C4-2B (cell line): ENCODE measurements at regions not wholly inside any gene's neighbourhood (a gene's known extent, or its start where the extent isn't known, plus 50 kb on each side); places are given as distances from the start of the nearest gene placed in this dataset.

ENCODE experiments used
- H3K27ac ChIP-seq: fragments of 450-650 bp; 2 replicates; pipeline ENCODE4 v1.5.1; 2017
- ZFX ChIP-seq: fragments of 450-650 bp; IDR thresholded peaks from 2 replicates; pipeline ENCODE4 v1.6.1; 2017
- TF ChIP-seq, protein P1 (sequence below): fragments of 450-650 bp; conservative IDR thresholded peaks from 2 replicates; pipeline ENCODE4 v1.5.1; 2017; ENCODE audit warnings: mild to moderate bottlenecking

DNA sequence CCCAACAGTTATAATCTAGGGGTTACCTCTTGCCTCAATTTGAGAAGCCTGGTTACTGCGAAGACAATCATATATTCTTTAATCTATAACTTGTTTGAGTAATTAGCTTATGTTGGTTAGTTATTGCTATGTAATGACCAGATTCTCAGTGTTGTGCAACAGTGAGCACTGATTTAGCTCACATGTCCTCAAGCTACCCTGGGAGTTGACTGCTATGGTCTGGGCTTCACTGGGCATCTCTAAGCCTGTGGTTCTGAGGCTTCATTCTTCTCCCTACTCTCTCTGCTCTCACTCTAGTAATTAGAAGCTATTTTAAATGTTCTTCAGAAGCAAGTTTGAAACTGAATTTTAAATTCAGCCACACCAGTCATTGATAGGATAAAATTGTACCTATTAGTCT lies 371.8 kb downstream of the PBX1 start:
- TF ChIP-seq, protein P1, sequence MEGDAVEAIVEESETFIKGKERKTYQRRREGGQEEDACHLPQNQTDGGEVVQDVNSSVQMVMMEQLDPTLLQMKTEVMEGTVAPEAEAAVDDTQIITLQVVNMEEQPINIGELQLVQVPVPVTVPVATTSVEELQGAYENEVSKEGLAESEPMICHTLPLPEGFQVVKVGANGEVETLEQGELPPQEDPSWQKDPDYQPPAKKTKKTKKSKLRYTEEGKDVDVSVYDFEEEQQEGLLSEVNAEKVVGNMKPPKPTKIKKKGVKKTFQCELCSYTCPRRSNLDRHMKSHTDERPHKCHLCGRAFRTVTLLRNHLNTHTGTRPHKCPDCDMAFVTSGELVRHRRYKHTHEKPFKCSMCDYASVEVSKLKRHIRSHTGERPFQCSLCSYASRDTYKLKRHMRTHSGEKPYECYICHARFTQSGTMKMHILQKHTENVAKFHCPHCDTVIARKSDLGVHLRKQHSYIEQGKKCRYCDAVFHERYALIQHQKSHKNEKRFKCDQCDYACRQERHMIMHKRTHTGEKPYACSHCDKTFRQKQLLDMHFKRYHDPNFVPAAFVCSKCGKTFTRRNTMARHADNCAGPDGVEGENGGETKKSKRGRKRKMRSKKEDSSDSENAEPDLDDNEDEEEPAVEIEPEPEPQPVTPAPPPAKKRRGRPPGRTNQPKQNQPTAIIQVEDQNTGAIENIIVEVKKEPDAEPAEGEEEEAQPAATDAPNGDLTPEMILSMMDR: no peak
- TF ChIP-seq ZFX: no peak
- H3K27ac ChIP-seq: no peak overlapping the region

DNA sequence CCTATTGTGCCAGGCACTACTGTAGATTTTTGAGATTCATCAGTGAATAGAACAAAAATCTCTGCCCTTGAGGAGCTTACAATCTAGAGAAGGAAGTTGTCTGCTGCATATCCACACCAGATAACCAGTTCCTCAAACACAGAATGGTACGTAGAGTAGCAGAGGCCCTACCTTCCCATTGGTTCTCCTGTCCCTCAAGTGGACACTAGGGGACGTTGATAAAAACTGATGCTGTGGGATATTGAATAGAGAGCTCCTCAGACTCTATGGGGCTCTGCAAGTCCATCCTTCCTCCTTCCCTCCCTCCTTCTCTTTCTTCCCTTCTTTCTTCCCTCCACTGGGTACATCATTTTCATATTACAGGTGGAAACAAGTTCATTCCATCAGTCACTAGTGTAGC lies 371.3 kb downstream of the PBX1 start:
- no peak overlapping the region for H3K27ac ChIP-seq
- TF ChIP-seq ZFX: no peak
- TF ChIP-seq, protein P1: peak; percentile 17; the same call in 1 of the 2 replicates

DNA sequence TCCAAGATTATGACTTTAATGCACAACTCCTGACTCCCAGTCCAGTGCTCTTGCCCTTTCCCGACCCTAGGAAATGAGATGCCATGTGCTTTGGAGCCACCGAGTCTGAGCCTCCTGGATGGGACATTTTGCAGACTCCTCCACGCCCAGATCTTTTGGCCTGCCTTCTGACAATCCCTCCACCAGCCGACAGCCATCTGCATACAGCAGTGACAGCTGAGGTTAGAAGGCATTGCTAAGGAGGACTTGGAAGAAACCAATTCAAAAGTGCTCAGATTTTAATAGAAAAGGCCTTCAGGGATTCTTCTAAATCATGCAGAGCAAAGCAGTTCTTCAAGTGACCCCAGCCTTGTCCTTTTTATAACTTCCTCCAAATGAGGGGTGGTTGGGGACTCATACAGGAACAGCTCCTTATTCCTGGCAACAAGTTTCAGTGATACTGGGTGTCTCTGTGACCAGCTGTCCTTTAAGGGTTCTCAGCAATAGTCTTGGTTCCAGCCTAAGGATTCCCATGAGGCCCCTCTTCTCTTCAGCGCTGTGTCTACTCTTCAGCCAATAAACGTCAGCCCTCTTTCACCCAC lies 369.3 kb downstream of the PBX1 start:
- TF ChIP-seq, protein P1: no peak
- no peak for TF ChIP-seq ZFX
- no peak overlapping the region for H3K27ac ChIP-seq

DNA sequence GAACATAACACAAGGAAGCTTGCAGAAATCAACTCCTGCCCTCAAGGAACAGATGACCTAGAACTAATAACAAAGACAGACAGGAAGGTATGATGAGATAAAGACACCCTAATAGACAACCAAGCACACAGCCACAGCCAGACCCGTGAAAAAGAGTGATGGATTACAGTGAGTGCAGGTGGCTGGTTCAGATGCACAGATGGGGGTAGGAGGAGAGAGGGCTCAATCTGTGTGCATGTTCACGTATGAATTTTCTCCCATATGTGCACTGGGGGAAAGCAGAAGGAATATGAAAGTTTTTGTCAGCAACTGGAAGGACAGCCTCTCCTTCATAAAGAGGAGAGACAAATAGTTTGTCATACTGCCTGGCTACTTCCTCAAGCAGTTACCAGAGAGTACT lies 367.1 kb downstream of the PBX1 start:
- TF ChIP-seq, protein P1: no peak
- TF ChIP-seq ZFX: no peak
- no peak overlapping the region for H3K27ac ChIP-seq

DNA sequence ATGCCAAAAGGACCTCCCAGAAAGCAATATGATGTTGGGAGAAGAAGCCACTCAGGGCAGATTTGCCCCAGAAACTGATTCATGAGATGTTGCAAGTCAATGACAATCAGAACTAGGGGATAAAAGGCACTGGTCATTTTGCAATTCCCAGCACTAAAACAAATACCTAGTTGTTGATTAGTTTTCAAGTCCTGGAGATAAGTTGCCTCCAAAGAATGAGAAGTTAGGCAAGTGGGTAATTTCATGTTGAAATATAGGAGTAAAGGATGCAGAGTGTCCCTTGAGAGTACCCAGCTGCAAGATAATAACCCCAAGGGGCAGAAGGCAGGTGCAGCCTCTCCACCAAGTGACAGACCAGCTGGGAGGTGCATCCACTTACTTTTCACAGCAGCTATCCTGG lies 363.6 kb downstream of the PBX1 start:
- TF ChIP-seq, protein P1: no peak
- TF ChIP-seq ZFX: no peak
- H3K27ac ChIP-seq: no peak overlapping the region

DNA sequence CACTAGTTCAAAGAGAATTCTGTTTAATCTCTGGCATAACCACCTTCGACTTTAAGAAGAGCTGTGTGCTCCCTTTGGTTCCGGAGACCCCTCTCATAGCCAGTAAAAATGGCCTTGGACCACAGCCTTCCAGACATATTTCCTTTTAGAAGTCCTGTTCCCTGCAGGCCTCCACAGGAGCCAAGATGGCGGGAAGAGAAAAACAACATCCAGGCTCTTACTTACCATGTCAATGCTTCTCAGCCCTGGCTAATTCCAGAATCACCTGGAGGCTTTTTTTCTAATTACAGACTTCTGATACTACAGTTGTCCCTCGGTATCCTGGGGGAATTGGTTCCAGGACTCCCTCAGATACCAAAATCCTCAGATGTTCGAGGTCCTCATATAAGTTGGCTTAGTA lies 362.5 kb downstream of the PBX1 start:
- H3K27ac ChIP-seq: no peak overlapping the region
- no peak for TF ChIP-seq ZFX

DNA sequence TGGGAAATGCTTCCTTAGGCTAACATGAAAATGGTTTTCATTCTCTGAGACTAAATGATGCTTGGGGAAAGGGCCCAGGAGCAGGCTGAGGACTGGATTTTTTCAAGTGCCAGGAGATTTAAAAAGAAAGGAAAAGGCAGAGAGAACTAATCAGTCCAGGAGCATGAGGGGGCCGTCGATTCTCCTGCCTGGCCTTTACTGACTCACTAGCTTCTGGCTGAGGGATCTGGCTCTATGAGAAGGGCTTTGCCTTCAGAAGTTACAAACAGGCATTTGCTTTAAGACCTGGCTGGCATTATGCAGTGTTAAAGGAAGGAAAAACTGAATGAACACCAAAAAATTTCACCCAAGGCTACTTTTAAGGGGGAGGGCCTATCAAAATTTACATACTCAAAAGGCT lies 359.2 kb downstream of the PBX1 start:
- TF ChIP-seq, protein P1: no peak
- no peak for TF ChIP-seq ZFX
- no peak overlapping the region for H3K27ac ChIP-seq

DNA sequence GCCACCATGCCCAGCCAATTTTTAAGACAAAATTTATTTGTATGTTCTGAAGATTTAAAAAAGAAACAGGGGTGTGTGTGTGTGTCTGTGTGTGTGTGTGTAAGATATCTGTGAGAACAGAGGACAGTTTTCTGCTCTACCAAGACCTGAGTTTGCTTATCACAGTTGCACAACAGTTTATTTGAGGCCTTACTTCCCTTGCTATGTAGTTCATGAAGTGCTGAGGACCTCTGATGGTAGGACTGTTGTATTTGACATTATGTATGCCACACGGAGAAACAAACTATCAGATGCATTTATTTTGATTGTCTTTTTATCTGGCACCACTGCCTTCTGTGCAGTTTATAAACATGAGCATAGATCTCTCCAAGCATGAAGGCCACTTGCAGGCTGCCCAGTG lies 355.2 kb downstream of the PBX1 start:
- H3K27ac ChIP-seq: no peak overlapping the region
- no peak for TF ChIP-seq ZFX
- TF ChIP-seq, protein P1: 0 out of 2 replicates have a peak, but pooled peaks have one; percentile 3
